ENCODE measurements at regions not wholly inside any gene's neighbourhood (a gene's known extent, or its start where the extent isn't known, plus 50 kb on each side); places are given as distances from the start of the nearest gene placed in this dataset.

DNA sequence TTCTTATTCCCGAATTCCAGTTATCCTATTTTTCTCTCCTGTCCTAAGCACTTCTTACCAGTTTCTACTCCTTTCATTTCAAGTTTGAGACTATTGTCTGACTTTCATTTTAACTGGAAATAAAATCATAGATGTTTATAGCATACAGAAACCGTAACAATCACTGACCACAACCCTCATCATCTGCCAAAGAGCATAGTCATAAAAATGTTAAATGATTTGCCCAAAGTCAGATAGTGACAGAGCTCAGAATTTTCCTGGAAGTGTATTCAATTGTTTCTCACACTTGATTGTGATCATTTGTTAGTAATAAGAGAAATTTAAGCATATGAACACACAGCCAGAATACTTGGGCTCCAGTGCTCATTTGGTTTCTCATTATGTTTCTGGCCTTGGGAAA, 250.5 kb upstream of the PCDH15 start:
- TF ChIP-seq, protein P1, sequence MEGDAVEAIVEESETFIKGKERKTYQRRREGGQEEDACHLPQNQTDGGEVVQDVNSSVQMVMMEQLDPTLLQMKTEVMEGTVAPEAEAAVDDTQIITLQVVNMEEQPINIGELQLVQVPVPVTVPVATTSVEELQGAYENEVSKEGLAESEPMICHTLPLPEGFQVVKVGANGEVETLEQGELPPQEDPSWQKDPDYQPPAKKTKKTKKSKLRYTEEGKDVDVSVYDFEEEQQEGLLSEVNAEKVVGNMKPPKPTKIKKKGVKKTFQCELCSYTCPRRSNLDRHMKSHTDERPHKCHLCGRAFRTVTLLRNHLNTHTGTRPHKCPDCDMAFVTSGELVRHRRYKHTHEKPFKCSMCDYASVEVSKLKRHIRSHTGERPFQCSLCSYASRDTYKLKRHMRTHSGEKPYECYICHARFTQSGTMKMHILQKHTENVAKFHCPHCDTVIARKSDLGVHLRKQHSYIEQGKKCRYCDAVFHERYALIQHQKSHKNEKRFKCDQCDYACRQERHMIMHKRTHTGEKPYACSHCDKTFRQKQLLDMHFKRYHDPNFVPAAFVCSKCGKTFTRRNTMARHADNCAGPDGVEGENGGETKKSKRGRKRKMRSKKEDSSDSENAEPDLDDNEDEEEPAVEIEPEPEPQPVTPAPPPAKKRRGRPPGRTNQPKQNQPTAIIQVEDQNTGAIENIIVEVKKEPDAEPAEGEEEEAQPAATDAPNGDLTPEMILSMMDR (IDR thresholded peaks at IDR 0.05; ENCODE audit: insufficient read depth, low read depth, low read length, missing control alignments): no peak
- no peak overlapping the region for H3K4me3 ChIP-seq (ENCODE audit: low read length)
- no peak for DNase-seq (ENCODE audit: low read depth)

DNA sequence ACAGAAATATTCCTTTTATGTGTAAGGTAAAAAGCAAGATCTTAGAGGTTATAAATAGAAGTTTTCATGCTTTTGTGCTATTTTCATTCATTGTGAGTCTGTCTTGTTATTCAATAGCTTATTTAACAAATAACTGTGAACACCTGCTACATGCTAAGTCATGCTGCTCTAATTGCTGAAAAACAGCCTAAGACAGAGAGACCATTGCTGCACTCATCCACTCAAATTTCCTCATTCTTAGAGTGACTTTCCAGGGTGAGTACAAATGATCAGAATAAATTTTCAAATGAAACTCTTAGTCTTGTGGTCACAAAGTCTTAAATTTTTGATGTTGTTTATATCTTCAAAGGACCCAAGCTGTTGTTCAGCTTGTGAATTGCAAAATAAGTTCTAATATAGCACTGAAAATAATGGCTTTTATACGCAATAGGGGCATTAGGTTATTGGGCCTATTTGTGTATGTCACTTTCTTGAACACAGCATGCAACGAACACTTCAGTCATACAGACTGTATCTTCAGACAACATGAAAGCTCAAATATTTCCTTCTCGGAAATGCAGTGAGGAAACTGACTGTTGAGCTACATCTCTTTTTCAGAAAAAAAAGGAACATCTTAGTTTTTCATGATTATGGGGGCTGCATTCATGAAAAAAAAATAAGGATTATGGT, 247.9 kb upstream of the PCDH15 start:
- no peak overlapping the region for H3K4me3 ChIP-seq (ENCODE audit: low read length)
- TF ChIP-seq, protein P1 (IDR thresholded peaks at IDR 0.05; ENCODE audit: insufficient read depth, low read depth, low read length, missing control alignments): no peak
- DNase-seq (ENCODE audit: low read depth): no peak

DNA sequence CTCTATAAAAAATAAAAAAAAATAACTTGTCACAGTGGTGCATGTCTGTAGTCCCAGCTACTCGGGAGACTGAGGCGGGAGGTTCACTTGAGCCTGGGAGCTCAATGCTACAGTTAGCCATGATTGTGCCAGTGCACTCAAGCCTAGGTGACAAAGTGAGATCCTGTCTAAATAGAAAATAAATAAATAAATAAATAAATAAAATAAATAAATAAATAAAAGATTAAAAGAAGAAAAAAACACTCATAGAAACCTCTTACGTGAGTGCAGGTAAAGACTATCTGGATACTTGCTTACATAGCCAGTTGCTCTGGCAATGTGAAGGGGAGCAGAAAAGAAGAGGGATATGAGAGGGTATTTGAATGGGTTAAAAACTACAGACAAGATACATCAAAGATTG, 242.5 kb upstream of the PCDH15 start:
- DNase-seq (ENCODE audit: low read depth): no peak
- TF ChIP-seq, protein P1 (IDR thresholded peaks at IDR 0.05; ENCODE audit: insufficient read depth, low read depth, low read length, missing control alignments): no peak
- H3K4me3 ChIP-seq (ENCODE audit: low read length): no peak overlapping the region

DNA sequence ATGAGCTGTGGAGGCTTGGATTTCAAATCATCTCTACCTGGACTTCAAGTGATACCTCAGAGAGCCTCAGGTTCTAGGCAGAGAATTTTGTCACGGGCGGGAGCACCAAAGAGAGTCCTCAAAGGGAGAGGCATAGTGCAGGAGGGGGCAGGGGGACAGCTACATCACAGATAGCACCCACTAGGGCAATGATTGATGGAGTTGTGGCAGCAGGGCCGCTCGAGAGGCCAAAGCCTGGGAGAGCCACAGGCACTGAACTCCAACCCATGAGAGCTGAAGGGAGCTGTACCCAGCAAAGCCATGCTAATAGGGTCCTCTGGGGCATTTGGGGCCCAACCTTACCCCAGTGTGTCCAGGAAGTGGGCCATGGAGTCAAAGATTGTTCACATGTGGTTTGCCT, 232.0 kb upstream of the PCDH15 start:
- TF ChIP-seq, protein P1 (IDR thresholded peaks at IDR 0.05; ENCODE audit: insufficient read depth, low read depth, low read length, missing control alignments): no peak
- H3K4me3 ChIP-seq (ENCODE audit: low read length): no peak overlapping the region
- DNase-seq (ENCODE audit: low read depth): no peak

DNA sequence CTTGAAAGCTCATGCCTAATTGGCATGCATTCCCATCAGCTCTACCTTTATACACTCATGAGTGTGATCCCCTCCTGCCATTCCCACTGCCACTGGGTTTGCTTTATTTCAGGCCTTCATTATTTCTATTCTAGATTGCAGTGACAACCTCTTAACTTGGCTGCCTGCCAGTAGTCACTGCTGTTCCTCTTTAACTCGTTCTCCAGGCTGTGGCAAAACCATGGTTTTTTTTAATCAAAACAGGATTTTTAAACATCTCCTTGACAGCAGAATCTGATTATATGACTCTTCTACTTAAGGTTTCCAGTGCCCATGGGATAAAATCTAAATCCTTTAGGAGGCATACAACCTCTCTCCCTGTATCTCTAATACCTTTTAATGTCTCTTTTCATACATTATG, 223.7 kb upstream of the PCDH15 start:
- DNase-seq (ENCODE audit: low read depth): peak; percentile 5
- TF ChIP-seq, protein P1 (IDR thresholded peaks at IDR 0.05; ENCODE audit: insufficient read depth, low read depth, low read length, missing control alignments): no peak
- no peak overlapping the region for H3K4me3 ChIP-seq (ENCODE audit: low read length)

DNA sequence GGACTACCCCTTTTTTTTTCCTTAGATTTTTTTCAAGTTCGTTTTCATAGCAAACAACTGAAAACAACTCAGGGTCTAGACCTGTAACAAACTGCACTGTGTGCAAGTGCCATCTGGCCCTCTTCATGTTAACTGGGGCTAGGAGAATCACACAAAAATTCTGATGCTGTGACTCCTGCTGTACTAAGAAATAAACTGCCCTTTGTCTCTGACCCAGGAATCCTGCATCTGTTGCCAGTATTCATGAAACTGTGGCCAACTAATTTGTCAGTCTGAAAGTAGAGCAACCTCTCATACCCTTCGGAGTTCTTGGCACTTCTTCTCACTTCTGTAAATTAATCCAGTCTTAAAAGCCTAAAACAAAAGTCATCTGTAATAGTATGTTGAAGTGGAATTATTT, 218.4 kb upstream of the PCDH15 start:
- TF ChIP-seq, protein P1 (IDR thresholded peaks at IDR 0.05; ENCODE audit: insufficient read depth, low read depth, low read length, missing control alignments): no peak
- H3K4me3 ChIP-seq (ENCODE audit: low read length): no peak overlapping the region
- no peak for DNase-seq (ENCODE audit: low read depth)

DNA sequence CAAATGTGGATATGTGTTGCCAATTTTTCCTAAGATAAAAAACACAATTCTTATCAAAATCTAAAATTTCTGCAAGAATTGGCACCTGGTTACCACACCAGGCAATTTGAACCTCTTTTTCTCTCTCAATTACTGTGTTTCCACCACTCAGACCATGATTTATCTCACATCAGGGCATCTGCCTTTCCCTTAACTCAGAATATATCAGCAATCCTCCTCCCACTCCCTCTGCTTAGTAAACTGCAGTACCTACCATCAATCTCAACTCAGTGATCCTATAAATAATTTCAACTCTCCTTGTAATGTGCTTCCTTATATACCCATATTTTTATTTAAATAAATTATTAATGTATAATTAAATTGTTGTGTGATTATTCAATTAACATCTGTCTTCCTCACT, 212.3 kb upstream of the PCDH15 start:
- DNase-seq (ENCODE audit: low read depth): no peak
- TF ChIP-seq, protein P1 (IDR thresholded peaks at IDR 0.05; ENCODE audit: insufficient read depth, low read depth, low read length, missing control alignments): no peak
- H3K4me3 ChIP-seq (ENCODE audit: low read length): no peak overlapping the region

Measured in epithelial cell of esophagus (primary cell).